IMR-90 (cell line): ENCODE measurements at regions not wholly inside any gene's neighbourhood (a gene's known extent, or its start where the extent isn't known, plus 50 kb on each side); places are given as distances from the start of the nearest gene placed in this dataset.

Experiments used
- BHLHE40 ChIP-seq: fragments of 150-350 bp; IDR thresholded peaks from 2 replicates; pipeline ENCODE4 v1.6.1; 2016; ENCODE audit warnings: mild to moderate bottlenecking, low read depth, low read length
- CEBPB ChIP-seq: IDR thresholded peaks from 2 replicates; pipeline ENCODE4 v1.6.1; 2012; ENCODE audit warnings: low read depth, low read length, improper control_type of control experiment
- CHD1 ChIP-seq: IDR thresholded peaks from 2 replicates; pipeline ENCODE4 v1.6.1; 2012; ENCODE audit warnings: low read depth, low read length, improper control_type of control experiment
- FOS ChIP-seq: fragments of 150-350 bp; IDR thresholded peaks from 2 replicates; pipeline ENCODE4 v1.6.1; 2016; ENCODE audit warnings: low read depth, low read length
- MAFK ChIP-seq: IDR thresholded peaks from 2 replicates; pipeline ENCODE4 v1.6.1; 2012; ENCODE audit warnings: low read depth, low read length, improper control_type of control experiment
- MXI1 ChIP-seq: IDR thresholded peaks from 2 replicates; pipeline ENCODE4 v1.6.1; 2012; ENCODE audit warnings: low read depth, mild to moderate bottlenecking, low read length, moderate library complexity, borderline replicate concordance
- POLR2A ChIP-seq: IDR thresholded peaks from 2 replicates; pipeline ENCODE4 v1.6.1; 2012; ENCODE audit warnings: mild to moderate bottlenecking, low read depth, low read length
- RAD21 ChIP-seq: IDR thresholded peaks from 2 replicates; pipeline ENCODE4 v1.6.1; 2012; ENCODE audit warnings: low read length, improper control_type of control experiment
- RFX5 ChIP-seq: IDR thresholded peaks from 2 replicates; pipeline ENCODE4 v1.8.0; 2012; ENCODE audit warnings: low read depth, mild to moderate bottlenecking, low read length, moderate library complexity
- SMC3 ChIP-seq: fragments of 150-350 bp; IDR thresholded peaks from 2 replicates; pipeline ENCODE4 v1.6.1; 2016; ENCODE audit warnings: low read depth, mild to moderate bottlenecking, antibody characterized with exemption, low read length, moderate library complexity
- USF2 ChIP-seq: fragments of 150-350 bp; IDR thresholded peaks from 2 replicates; pipeline ENCODE4 v1.6.1; 2017; ENCODE audit warnings: mild to moderate bottlenecking, antibody characterized with exemption, low read length, low read depth
- TF ChIP-seq, protein P1 (sequence below): conservative IDR thresholded peaks from 2 replicates; pipeline ENCODE4 v1.5.1; 2012; ENCODE audit warnings: mild to moderate bottlenecking, low read depth, low read length, improper control_type of control experiment
- TF ChIP-seq, protein P2 (sequence below): fragments of 150-350 bp; IDR thresholded peaks from 2 replicates; pipeline ENCODE4 v1.6.1; 2016; ENCODE audit warnings: low read depth, mild to moderate bottlenecking, low read length, moderate library complexity, borderline replicate concordance

DNA sequence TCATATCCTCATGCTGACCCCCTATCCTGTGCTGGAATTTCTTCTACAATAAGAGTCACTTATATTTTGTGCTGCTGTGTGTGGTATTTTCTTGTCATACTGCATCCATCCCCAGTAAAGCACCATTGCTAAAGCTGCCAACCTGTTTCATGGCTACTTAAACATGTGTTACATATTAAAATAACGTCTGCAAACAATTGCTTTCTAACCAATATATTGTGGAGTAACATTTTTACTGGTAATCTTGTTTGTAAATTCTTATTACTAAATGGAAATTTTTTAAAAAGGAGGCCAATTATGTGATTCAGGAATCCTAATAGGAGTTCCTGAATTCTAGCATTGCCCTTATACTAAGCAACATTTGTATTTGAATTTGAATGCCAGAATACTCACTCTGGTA lies 160.3 kb upstream of the VEGFC start:
- TF ChIP-seq MXI1 = no peak
- TF ChIP-seq, protein P1, sequence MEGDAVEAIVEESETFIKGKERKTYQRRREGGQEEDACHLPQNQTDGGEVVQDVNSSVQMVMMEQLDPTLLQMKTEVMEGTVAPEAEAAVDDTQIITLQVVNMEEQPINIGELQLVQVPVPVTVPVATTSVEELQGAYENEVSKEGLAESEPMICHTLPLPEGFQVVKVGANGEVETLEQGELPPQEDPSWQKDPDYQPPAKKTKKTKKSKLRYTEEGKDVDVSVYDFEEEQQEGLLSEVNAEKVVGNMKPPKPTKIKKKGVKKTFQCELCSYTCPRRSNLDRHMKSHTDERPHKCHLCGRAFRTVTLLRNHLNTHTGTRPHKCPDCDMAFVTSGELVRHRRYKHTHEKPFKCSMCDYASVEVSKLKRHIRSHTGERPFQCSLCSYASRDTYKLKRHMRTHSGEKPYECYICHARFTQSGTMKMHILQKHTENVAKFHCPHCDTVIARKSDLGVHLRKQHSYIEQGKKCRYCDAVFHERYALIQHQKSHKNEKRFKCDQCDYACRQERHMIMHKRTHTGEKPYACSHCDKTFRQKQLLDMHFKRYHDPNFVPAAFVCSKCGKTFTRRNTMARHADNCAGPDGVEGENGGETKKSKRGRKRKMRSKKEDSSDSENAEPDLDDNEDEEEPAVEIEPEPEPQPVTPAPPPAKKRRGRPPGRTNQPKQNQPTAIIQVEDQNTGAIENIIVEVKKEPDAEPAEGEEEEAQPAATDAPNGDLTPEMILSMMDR = no peak
- TF ChIP-seq POLR2A = no peak
- TF ChIP-seq SMC3 = no peak
- TF ChIP-seq RAD21 = no peak
- no peak for TF ChIP-seq CEBPB
- no peak for TF ChIP-seq MAFK
- TF ChIP-seq USF2 = no peak
- no peak for TF ChIP-seq RFX5
- TF ChIP-seq, protein P2, sequence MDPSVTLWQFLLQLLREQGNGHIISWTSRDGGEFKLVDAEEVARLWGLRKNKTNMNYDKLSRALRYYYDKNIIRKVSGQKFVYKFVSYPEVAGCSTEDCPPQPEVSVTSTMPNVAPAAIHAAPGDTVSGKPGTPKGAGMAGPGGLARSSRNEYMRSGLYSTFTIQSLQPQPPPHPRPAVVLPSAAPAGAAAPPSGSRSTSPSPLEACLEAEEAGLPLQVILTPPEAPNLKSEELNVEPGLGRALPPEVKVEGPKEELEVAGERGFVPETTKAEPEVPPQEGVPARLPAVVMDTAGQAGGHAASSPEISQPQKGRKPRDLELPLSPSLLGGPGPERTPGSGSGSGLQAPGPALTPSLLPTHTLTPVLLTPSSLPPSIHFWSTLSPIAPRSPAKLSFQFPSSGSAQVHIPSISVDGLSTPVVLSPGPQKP = no peak
- no peak for TF ChIP-seq FOS
- TF ChIP-seq CHD1 = no peak
- no peak for TF ChIP-seq BHLHE40
